B cell (primary cell): ENCODE measurements at regions not wholly inside any gene's neighbourhood (a gene's known extent, or its start where the extent isn't known, plus 50 kb on each side); places are given as distances from the start of the nearest gene placed in this dataset.

Source experiments
- ATAC-seq: fragments of 200-7000 bp; cut with Tn5 transposase; one replicate; pipeline ENCODE4 v1.10.0; 2021; ENCODE audit warnings: low read depth, mild to moderate bottlenecking, moderate number of reproducible peaks, moderate library complexity
- CTCF ChIA-PET: fragments of 350-600 bp; sonication (Branson Sonifier 250); formaldehyde crosslinking; loops from one replicate; lab custom pipeline; 2021; ENCODE audit warnings: antibody characterized with exemption, inconsistent platforms; lab: Charles Lee
- POLR2A ChIA-PET: fragments of 350-600 bp; sonication (Branson Sonifier 250); formaldehyde crosslinking; loops from one replicate; lab custom pipeline; 2021; ENCODE audit warnings: antibody characterized with exemption; lab: Charles Lee
- DNase-seq: peaks from one replicate; pipeline ENCODE4 v3.0.0; 2013
- H2AFZ ChIP-seq: 2 replicates; pipeline ENCODE4 v1.6.1; 2012; ENCODE audit warnings: mild to moderate bottlenecking, low read depth, low read length; ENCODE audit not compliant: insufficient read depth, poor library complexity, severe bottlenecking
- H3K27ac ChIP-seq, 2 donors: 1 replicate in 1 of 2; 2 replicates in 1 of 2; pipeline ENCODE4 v1.5.1; 2012 to 2013; ENCODE audit warnings: low read length in 2 of 2, mild to moderate bottlenecking in 2 of 2, moderate library complexity in 1 of 2
- H3K27me3 ChIP-seq, 4 experiments: fragments of 200-600 bp in 1 of 4; sonication (generic) in 1 of 4; replicated peaks in 1 of 4; 1 replicate in 2 of 4; 2 replicates in 2 of 4; pipeline versions ENCODE4 v1.6.1 to v1.7.0; 2013 to 2016; ENCODE audit warnings: low read length in 3 of 4, mild to moderate bottlenecking in 2 of 4, mixed read lengths in 1 of 4, moderate library complexity in 1 of 4; ENCODE audit not compliant: insufficient read depth in 4 of 4, control insufficient read depth in 3 of 4; ENCODE audit errors: control extremely low read depth in 1 of 4
- H3K36me3 ChIP-seq, 2 experiments: replicated peaks in 1 of 2; 1 replicate in 1 of 2; 2 replicates in 1 of 2; pipeline versions ENCODE4 v1.6.1 to v1.7.1; 2013; ENCODE audit warnings: low read length in 1 of 2; ENCODE audit not compliant: insufficient read depth in 2 of 2, control insufficient read depth in 1 of 2; ENCODE audit errors: control extremely low read depth in 1 of 2, extremely low read depth in 1 of 2
- H3K4me1 ChIP-seq, 2 donors: fragments of 200-600 bp in 1 of 2; sonication (generic) in 1 of 2; 1 replicate in 1 of 2; 2 replicates in 1 of 2; pipeline versions ENCODE4 v1.5.1 to v1.6.1; 2013 to 2017; ENCODE audit warnings: low read length in 2 of 2; ENCODE audit not compliant: control insufficient read depth in 2 of 2, insufficient read depth in 2 of 2
- H3K4me2 ChIP-seq: replicated peaks from 2 replicates; pipeline ENCODE3; 2012; ENCODE audit warnings: mild to moderate bottlenecking, low read depth, low read length; ENCODE audit not compliant: poor library complexity, severe bottlenecking
- H3K4me3 ChIP-seq, 5 experiments: fragments of 200-600 bp in 1 of 5; sonication (generic) in 1 of 5; 1 replicate in 3 of 5; 2 replicates in 2 of 5; pipeline versions ENCODE4 v1.5.1 to v1.7.0; 2011 to 2016; ENCODE audit warnings: low read length in 4 of 5, mild to moderate bottlenecking in 4 of 5, low read depth in 2 of 5, control low read depth in 1 of 5, moderate library complexity in 1 of 5; ENCODE audit not compliant: insufficient read depth in 1 of 5; ENCODE audit errors: control extremely low read depth in 1 of 5, extremely low read depth in 1 of 5
- H3K79me2 ChIP-seq: fragments of 200-600 bp; sonication (generic); one replicate; pipeline ENCODE4 v1.6.0; 2016; ENCODE audit warnings: low read length; ENCODE audit not compliant: control insufficient read depth, insufficient read depth
- H3K9ac ChIP-seq: fragments of 200-600 bp; sonication (generic); 2 replicates; pipeline ENCODE4 v1.6.1; 2017; ENCODE audit warnings: mild to moderate bottlenecking, low read length, moderate library complexity
- H3K9me3 ChIP-seq, 3 donors: one replicate each; pipeline versions ENCODE4 v1.6.1 to v1.7.1; 2013; ENCODE audit warnings: low read length in 2 of 3; ENCODE audit not compliant: control insufficient read depth in 2 of 3, insufficient read depth in 1 of 3; ENCODE audit errors: control extremely low read depth in 1 of 3
- H4K20me1 ChIP-seq: 2 replicates; pipeline ENCODE4 v1.6.0; 2012; ENCODE audit warnings: mild to moderate bottlenecking, low read length; ENCODE audit not compliant: insufficient read depth, control insufficient read depth, poor library complexity, severe bottlenecking
- H3K27ac Mint-ChIP-seq: one replicate; pipeline ENCODE4 v1.8.0; 2021; ENCODE audit warnings: mixed read lengths
- H3K27me3 Mint-ChIP-seq: one replicate; pipeline ENCODE4 v1.8.0; 2021; ENCODE audit warnings: mixed read lengths
- H3K4me1 Mint-ChIP-seq: one replicate; pipeline ENCODE4 v1.8.0; 2021; ENCODE audit warnings: mixed read lengths
- H3K4me3 Mint-ChIP-seq: one replicate; pipeline ENCODE4 v1.8.0; 2021; ENCODE audit warnings: mixed read lengths
- H3K9me3 Mint-ChIP-seq: one replicate; pipeline ENCODE4 v1.8.0; 2022; ENCODE audit warnings: mixed read lengths; ENCODE audit not compliant: insufficient read depth
- CTCF ChIP-seq: fragments of 200-600 bp; IDR thresholded peaks from one replicate; pipeline ENCODE4 v1.8.0; 2022; ENCODE audit warnings: antibody characterized with exemption, mild to moderate bottlenecking
- EZH2 ChIP-seq: IDR thresholded peaks from 2 replicates; pipeline ENCODE4 v1.6.1; 2012; ENCODE audit warnings: borderline replicate concordance, low read depth, mild to moderate bottlenecking, moderate library complexity, low read length; ENCODE audit not compliant: insufficient read depth, poor library complexity, severe bottlenecking
- WGBS: methylation state at CpG from one replicate; pipeline ENCODE4 v1.1.5; 2013; ENCODE audit warnings: missing lambda C conversion rate; ENCODE audit not compliant: insufficient coverage; 5-methylcytosine and 5-hydroxymethylcytosine counted together
- intact Hi-C: fragments of 100-400 bp; cut with micrococcal nuclease; formaldehyde crosslinking; loops from one replicate; pipeline ENCODE4 v1.10.0; 2022

- H3K9me3 Mint-ChIP-seq: peaks cover 10% of the 10 kb centered on the region
Measured at GRCh38 chr15:23839893-23840474, 152.9 kb upstream of the NDN start.

GRCh38 chr15:23846218-23846617 is 159.1 kb upstream of the NDN start:
- CTCF ChIA-PET: no interaction called here
- Mint-ChIP-seq H3K4me3 (no peak overlapping the region), H3K4me1 (no peaks in the 10 kb centered on the region), H3K27me3 (no peaks in the 10 kb centered on the region), H3K9me3 (peaks cover 11% of the 10 kb centered on the region), H3K27ac (no peak overlapping the region)
- no peak for ATAC-seq
- no peak overlapping the region for H3K9ac ChIP-seq
- intact Hi-C loops: no loop called here
- H3K27ac ChIP-seq: no peak overlapping the region
- H3K4me1 ChIP-seq: no peaks in the 10 kb centered on the region
- no peak overlapping the region for H3K4me2 ChIP-seq
- no CpG with 5 or more reads among the region's 3 CpGs for WGBS
- H2AFZ ChIP-seq: no peak overlapping the region
- H4K20me1 ChIP-seq: no peaks in the 10 kb centered on the region
- POLR2A ChIA-PET: no interaction called here
- DNase-seq: no peak
- no peaks in the 10 kb centered on the region for H3K27me3 ChIP-seq
- no peaks in the 10 kb centered on the region for H3K79me2 ChIP-seq
- TF ChIP-seq EZH2: no peak
- no peak for TF ChIP-seq CTCF
- H3K9me3 ChIP-seq: peaks cover 0 to 3% (median 0%) of the 10 kb centered on the region in 3 donors
- no peaks in the 10 kb centered on the region for H3K36me3 ChIP-seq
- no peak overlapping the region for H3K4me3 ChIP-seq

More at GRCh38 chr15:23839893-23840474, 152.9 kb upstream of the NDN start:
- Histone ChIP-seq H3K27me3 (no peaks in the 10 kb centered on the region), H2AFZ (no peak overlapping the region), H3K4me2 (no peak overlapping the region), H4K20me1 (no peaks in the 10 kb centered on the region), H3K27ac (no peak overlapping the region), H3K36me3 (no peaks in the 10 kb centered on the region), H3K79me2 (no peaks in the 10 kb centered on the region), H3K4me1 (no peaks in the 10 kb centered on the region), H3K9me3 (no peaks in the 10 kb centered on the region), H3K9ac (no peak overlapping the region), H3K4me3 (no peak overlapping the region)
- Mint-ChIP-seq H3K4me1 (no peaks in the 10 kb centered on the region), H3K4me3 (no peak overlapping the region), H3K27me3 (no peaks in the 10 kb centered on the region), H3K27ac (no peak overlapping the region)
- 87% methylated on average over 3 of the region's 6 CpGs for WGBS
- no peak for DNase-seq
- no peak for ATAC-seq
- ChIA-PET POLR2A (no interaction called here), CTCF (no interaction called here)
- intact Hi-C loops: no loop called here
- TF ChIP-seq EZH2 (no peak), CTCF (no peak)
